ENCODE measurements at regions not wholly inside any gene's neighbourhood (a gene's known extent, or its start where the extent isn't known, plus 50 kb on each side); places are given as distances from the start of the nearest gene placed in this dataset.

- H3K4me1 ChIP-seq (ENCODE audit: control insufficient read depth in 1 of 2, insufficient read depth in 1 of 2, low read depth in 1 of 2, low read length in 1 of 2): no peaks in the 10 kb centered on the region
- H3K27ac ChIP-seq: no peak overlapping the region
- H3K36me3 ChIP-seq: no peaks in the 10 kb centered on the region
- peaks cover 22% of the 10 kb centered on the region for H3K27me3 ChIP-seq
- no peaks in the 10 kb centered on the region for H3K9me3 ChIP-seq
- no peak for TF ChIP-seq CTCF (IDR thresholded peaks at IDR 0.05)
- no peak overlapping the region for H3K4me3 ChIP-seq (ENCODE audit: low read depth in 1 of 2, low read length in 1 of 2)
These were observed 120.7 kb upstream of the ZNF618 start for GRCh38 chr9:113755433-113755832.

GRCh38 chr9:113756476-113757192, 119.5 kb upstream of the ZNF618 start:
- Histone ChIP-seq H3K4me3 (ENCODE audit: low read depth in 1 of 2, low read length in 1 of 2) (no peak overlapping the region), H3K27me3 (peaks cover 22% of the 10 kb centered on the region), H3K36me3 (no peaks in the 10 kb centered on the region), H3K9me3 (no peaks in the 10 kb centered on the region), H3K4me1 (ENCODE audit: control insufficient read depth in 1 of 2, insufficient read depth in 1 of 2, low read depth in 1 of 2, low read length in 1 of 2) (no peaks in the 10 kb centered on the region), H3K27ac (no peak overlapping the region)
- TF ChIP-seq CTCF (IDR thresholded peaks at IDR 0.05): no peak

- Histone ChIP-seq H3K4me1 (ENCODE audit: control insufficient read depth in 1 of 2, insufficient read depth in 1 of 2, low read depth in 1 of 2, low read length in 1 of 2) (no peaks in the 10 kb centered on the region), H3K36me3 (no peaks in the 10 kb centered on the region), H3K27ac (no peak overlapping the region), H3K27me3 (peaks cover 5% of the 10 kb centered on the region), H3K9me3 (no peaks in the 10 kb centered on the region), H3K4me3 (ENCODE audit: low read depth in 1 of 2, low read length in 1 of 2) (no peak overlapping the region)
- TF ChIP-seq CTCF (IDR thresholded peaks at IDR 0.05): no peak
These were observed 112.7 kb upstream of the ZNF618 start for GRCh38 chr9:113763429-113763828.

GRCh38 chr9:113764572-113764971, 111.5 kb upstream of the ZNF618 start:
- Histone ChIP-seq H3K9me3 (no peaks in the 10 kb centered on the region), H3K4me1 (ENCODE audit: control insufficient read depth in 1 of 2, insufficient read depth in 1 of 2, low read depth in 1 of 2, low read length in 1 of 2) (no peaks in the 10 kb centered on the region), H3K27ac (no peak overlapping the region), H3K27me3 (peaks cover 5% of the 10 kb centered on the region), H3K36me3 (no peaks in the 10 kb centered on the region), H3K4me3 (ENCODE audit: low read depth in 1 of 2, low read length in 1 of 2) (no peak overlapping the region)
- TF ChIP-seq CTCF (IDR thresholded peaks at IDR 0.05): no peak

GRCh38 chr9:113769412-113769811, 106.7 kb upstream of the ZNF618 start:
- H3K36me3 ChIP-seq: no peaks in the 10 kb centered on the region
- no peak for TF ChIP-seq CTCF (IDR thresholded peaks at IDR 0.05)
- H3K27me3 ChIP-seq: no peaks in the 10 kb centered on the region
- H3K4me3 ChIP-seq (ENCODE audit: low read depth in 1 of 2, low read length in 1 of 2): no peak overlapping the region
- no peaks in the 10 kb centered on the region for H3K9me3 ChIP-seq
- H3K27ac ChIP-seq: no peak overlapping the region
- H3K4me1 ChIP-seq (ENCODE audit: control insufficient read depth in 1 of 2, insufficient read depth in 1 of 2, low read depth in 1 of 2, low read length in 1 of 2): no peaks in the 10 kb centered on the region

Measured in neutrophil (primary cell).